Transverse colon (tissue), 4 donors: ENCODE measurements at regions not wholly inside any gene's neighbourhood (a gene's known extent, or its start where the extent isn't known, plus 50 kb on each side); places are given as distances from the start of the nearest gene placed in this dataset.

ENCODE experiments used
- DNase-seq: peaks from one replicate; pipeline ENCODE4 v3.0.0-alpha.2; 2019
- H3K27ac ChIP-seq, 4 donors: fragments of 200-600 bp; sonication (generic); 2 replicates each; pipeline ENCODE4 v1.5.1; 2016 to 2018; ENCODE audit warnings: inconsistent platforms in 4 of 4
- H3K27me3 ChIP-seq: fragments of 200-600 bp; sonication (generic); 2 replicates; pipeline ENCODE4 v1.5.1; 2017; ENCODE audit warnings: inconsistent platforms
- H3K36me3 ChIP-seq, 4 donors: fragments of 200-600 bp; sonication (generic); 2 replicates each; pipeline ENCODE4 v1.5.1; 2017 to 2019; ENCODE audit warnings: inconsistent platforms in 4 of 4
- H3K4me1 ChIP-seq, 4 donors: fragments of 200-600 bp; sonication (generic); 2 replicates each; pipeline ENCODE4 v1.5.1; 2017 to 2020; ENCODE audit warnings: inconsistent platforms in 4 of 4
- H3K4me3 ChIP-seq, 4 donors: fragments of 200-600 bp; sonication (generic); 1 replicate in 1 of 4; 2 replicates in 3 of 4; pipeline versions ENCODE4 v1.5.1 to v1.6.1; 2017 to 2019; ENCODE audit warnings: inconsistent platforms in 4 of 4
- H3K9me3 ChIP-seq, 2 donors: fragments of 200-600 bp; sonication (generic); 2 replicates each; pipeline ENCODE4 v1.5.1; 2017 to 2019; ENCODE audit warnings: inconsistent platforms in 2 of 2
- EP300 ChIP-seq: sonication (generic); formaldehyde crosslinking; IDR thresholded peaks from one replicate; pipeline ENCODE4 v1.6.1; 2017; ENCODE audit warnings: antibody characterized with exemption, low read depth
- POLR2A ChIP-seq: fragments of 450-650 bp; IDR thresholded peaks from one replicate; pipeline ENCODE4 v1.6.1; 2016; ENCODE audit warnings: antibody characterized with exemption, mild to moderate bottlenecking, moderate library complexity
- POLR2AphosphoS5 ChIP-seq, 3 donors: sonication (generic); formaldehyde crosslinking; IDR thresholded peaks; one replicate each; pipeline ENCODE4 v1.6.1; 2016; ENCODE audit warnings: antibody characterized with exemption in 3 of 3
- WGBS, 2 donors: methylation state at CpG; one replicate each; pipeline ENCODE4 v1.1.5; 2018; ENCODE audit warnings: low coverage in 1 of 2; 5-methylcytosine and 5-hydroxymethylcytosine counted together
- in situ Hi-C, 4 donors: fragments of 200-750 bp; cut with MboI; loops; one replicate each; pipeline versions ENCODE4 v1.15.0 to v1.15.1; 2017; ENCODE audit warnings: low sequenced_read_pairs in 3 of 4, low pct_ligation_motif_present in 1 of 4, low pct_unique_long_range_greater_than_20kb in 1 of 4
- intact Hi-C: fragments of 100-400 bp; cut with DNase I; formaldehyde crosslinking; loops from one replicate; pipeline ENCODE4 v1.15.1; 2023; ENCODE audit warnings: low total_unique reads
- TF ChIP-seq, protein P1 (sequence below), 5 experiments: fragments of 200-600 bp in 3 of 5; fragments of 450-650 bp in 2 of 5; sonication (generic) in 3 of 5; IDR thresholded peaks; 1 replicate in 2 of 5; 2 replicates in 3 of 5; pipeline ENCODE4 v1.5.1; 2016 to 2017; ENCODE audit warnings: antibody characterized with exemption in 5 of 5, inconsistent platforms in 3 of 5, mild to moderate bottlenecking in 2 of 5, moderate library complexity in 1 of 5

DNA sequence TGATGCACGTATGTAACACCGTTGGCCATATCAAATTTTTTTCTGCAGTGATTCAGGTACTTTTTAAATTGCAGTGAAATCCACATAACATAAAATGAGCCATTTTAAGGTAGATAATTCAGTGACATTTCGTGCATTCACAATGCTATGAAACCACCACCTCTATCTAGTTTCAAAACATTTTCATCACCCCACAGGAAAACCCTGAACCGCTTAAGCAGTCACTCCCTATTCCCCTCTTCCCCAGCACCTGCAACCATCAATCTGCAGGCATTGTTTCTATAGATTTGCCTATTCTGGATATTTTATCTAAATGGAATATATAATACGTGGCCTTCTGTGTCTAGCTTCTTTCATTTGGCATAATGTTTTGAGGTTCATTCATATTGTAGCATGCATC lies 79.2 kb downstream of the BOD1 start:
- no peaks in the 10 kb centered on the region for H3K4me1 ChIP-seq
- in situ Hi-C loops (no loop called here), intact Hi-C loops (no loop called here)
- no peak for TF ChIP-seq POLR2A
- TF ChIP-seq, protein P1, sequence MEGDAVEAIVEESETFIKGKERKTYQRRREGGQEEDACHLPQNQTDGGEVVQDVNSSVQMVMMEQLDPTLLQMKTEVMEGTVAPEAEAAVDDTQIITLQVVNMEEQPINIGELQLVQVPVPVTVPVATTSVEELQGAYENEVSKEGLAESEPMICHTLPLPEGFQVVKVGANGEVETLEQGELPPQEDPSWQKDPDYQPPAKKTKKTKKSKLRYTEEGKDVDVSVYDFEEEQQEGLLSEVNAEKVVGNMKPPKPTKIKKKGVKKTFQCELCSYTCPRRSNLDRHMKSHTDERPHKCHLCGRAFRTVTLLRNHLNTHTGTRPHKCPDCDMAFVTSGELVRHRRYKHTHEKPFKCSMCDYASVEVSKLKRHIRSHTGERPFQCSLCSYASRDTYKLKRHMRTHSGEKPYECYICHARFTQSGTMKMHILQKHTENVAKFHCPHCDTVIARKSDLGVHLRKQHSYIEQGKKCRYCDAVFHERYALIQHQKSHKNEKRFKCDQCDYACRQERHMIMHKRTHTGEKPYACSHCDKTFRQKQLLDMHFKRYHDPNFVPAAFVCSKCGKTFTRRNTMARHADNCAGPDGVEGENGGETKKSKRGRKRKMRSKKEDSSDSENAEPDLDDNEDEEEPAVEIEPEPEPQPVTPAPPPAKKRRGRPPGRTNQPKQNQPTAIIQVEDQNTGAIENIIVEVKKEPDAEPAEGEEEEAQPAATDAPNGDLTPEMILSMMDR (IDR thresholded peaks at IDR 0.05): no peak
- TF ChIP-seq POLR2AphosphoS5 (IDR thresholded peaks at IDR 0.05): no peak
- no peak for TF ChIP-seq EP300
- no peak overlapping the region for H3K27ac ChIP-seq
- no peak overlapping the region for H3K4me3 ChIP-seq
- no peaks in the 10 kb centered on the region for H3K36me3 ChIP-seq
- no peak for DNase-seq
- H3K9me3 ChIP-seq: no peaks in the 10 kb centered on the region
- no peaks in the 10 kb centered on the region for H3K27me3 ChIP-seq
- WGBS, 2 donors: 67 to 74% methylated on average over 5 of the region's 5 CpGs

DNA sequence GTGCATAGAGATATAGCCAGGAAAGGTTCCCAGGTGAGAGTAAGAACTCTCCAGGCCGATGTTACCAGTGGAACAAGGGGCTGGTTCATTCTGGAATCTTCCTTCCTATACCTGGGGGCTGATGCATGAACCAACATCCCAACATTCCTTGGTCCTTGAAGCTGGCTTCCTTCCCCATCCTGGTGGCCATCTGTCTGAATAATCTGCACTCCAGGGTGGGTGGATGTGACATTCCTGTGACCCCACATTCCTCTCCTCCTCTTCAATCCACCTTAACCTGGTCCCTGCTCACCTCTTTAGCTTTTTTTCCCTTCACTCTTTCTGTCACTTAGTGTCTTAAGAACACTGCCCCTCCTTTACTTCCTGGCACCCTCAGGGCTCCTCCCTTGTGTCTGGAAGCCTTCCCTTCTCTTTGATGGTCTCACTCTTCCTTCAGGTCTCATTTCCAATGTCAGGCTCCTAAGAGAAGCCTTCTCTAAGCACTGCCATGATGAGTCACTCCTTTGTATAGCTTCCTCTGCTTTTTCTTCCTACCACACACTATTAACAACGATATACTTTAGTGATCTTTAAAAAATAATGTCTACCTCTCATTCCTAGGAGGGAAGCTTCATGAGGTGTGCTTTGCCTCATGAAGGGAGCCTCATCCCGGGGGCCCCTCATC lies 80.3 kb downstream of the BOD1 start:
- Histone ChIP-seq H3K27ac (no peak overlapping the region), H3K4me1 (no peaks in the 10 kb centered on the region), H3K27me3 (no peaks in the 10 kb centered on the region), H3K4me3 (no peak overlapping the region), H3K9me3 (no peaks in the 10 kb centered on the region), H3K36me3 (no peaks in the 10 kb centered on the region)
- intact Hi-C loops: no loop called here
- TF ChIP-seq POLR2A (no peak), EP300 (no peak), POLR2AphosphoS5 (IDR thresholded peaks at IDR 0.05) (no peak)
- TF ChIP-seq, protein P1 (IDR thresholded peaks at IDR 0.05): no peak
- 59 to 86% methylated on average over 2 to 3 of the region's 3 CpGs for WGBS, 2 donors
- in situ Hi-C loops: no loop called here
- no peak for DNase-seq

DNA sequence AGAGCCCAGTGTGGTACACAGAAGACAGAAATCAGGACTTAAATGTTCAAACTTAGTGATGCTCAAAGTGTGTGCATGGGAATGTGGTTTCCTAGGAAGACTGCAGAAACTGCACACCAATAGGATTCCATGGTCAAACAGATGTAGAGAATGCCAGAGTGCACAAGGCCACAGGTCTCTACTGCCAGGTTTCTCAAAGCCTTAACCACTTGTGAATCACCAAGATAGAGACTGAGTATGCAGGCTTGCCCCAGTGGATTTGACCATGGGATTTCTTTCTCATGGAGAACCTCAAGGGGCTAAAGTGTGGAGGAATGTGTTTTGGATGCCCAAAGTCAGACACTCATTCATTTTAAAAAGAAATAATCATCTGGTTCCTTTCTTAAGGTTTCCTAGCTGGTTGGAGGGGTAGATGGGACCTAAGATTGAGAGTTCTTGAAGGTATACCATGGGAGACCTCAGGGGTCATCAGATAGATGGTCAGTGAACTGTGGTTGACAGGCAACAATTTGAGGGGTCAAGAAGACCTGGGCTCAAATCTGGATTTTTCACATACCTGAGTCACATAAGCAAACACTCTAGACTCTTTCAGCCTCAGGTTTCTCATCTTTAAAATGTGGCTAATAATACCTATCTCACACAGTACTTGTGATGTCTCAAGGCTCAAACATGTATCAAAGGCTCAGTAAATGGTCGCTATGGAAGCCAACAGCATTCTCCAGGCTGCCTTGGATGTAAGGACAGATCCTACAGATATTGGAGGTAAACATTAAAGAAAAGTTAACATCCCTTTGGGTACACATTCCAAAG lies 81.1 kb downstream of the BOD1 start:
- Histone ChIP-seq H3K27ac (no peak overlapping the region), H3K4me1 (no peaks in the 10 kb centered on the region), H3K36me3 (no peaks in the 10 kb centered on the region), H3K27me3 (no peaks in the 10 kb centered on the region), H3K9me3 (no peaks in the 10 kb centered on the region), H3K4me3 (no peak overlapping the region)
- WGBS, 2 donors: 57 to 83% methylated on average over 1 of the region's 1 CpG
- in situ Hi-C loops (no loop called here), intact Hi-C loops (no loop called here)
- DNase-seq: no peak
- no peak for TF ChIP-seq POLR2AphosphoS5 (IDR thresholded peaks at IDR 0.05)
- no peak for TF ChIP-seq POLR2A
- no peak for TF ChIP-seq EP300
- TF ChIP-seq, protein P1 (IDR thresholded peaks at IDR 0.05): no peak

DNA sequence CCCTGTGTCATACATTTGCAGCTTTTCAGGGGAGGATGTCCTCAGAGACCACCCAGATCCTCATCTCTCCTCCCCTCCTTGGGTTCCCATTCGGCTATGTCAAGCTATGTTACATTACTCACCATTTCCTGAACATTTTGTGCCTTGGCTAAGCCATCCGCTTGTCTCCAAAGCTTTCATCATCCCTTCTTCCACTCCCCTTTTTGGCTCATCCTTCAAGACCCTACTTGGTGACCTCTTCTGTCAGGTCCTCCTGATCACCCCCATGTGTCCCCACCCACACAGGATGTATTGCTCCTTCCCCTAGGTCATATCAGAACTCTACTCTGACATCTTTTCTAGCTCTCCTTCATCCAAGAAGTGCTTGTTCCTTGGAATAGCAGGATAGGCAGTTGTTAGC lies 81.8 kb downstream of the BOD1 start:
- in situ Hi-C loops: no loop called here
- WGBS, 2 donors: 83 to 88% methylated on average over 2 of the region's 2 CpGs
- no peak for TF ChIP-seq EP300
- TF ChIP-seq POLR2AphosphoS5 (IDR thresholded peaks at IDR 0.05): no peak
- TF ChIP-seq, protein P1 (IDR thresholded peaks at IDR 0.05): no peak
- no peak for TF ChIP-seq POLR2A
- DNase-seq: no peak
- Histone ChIP-seq H3K4me3 (no peak overlapping the region), H3K36me3 (no peaks in the 10 kb centered on the region), H3K4me1 (no peaks in the 10 kb centered on the region), H3K9me3 (no peaks in the 10 kb centered on the region), H3K27me3 (no peaks in the 10 kb centered on the region), H3K27ac (no peak overlapping the region)
- intact Hi-C loops: no loop called here
